T-cell (primary cell): ENCODE measurements at regions not wholly inside any gene's neighbourhood (a gene's known extent, or its start where the extent isn't known, plus 50 kb on each side); places are given as distances from the start of the nearest gene placed in this dataset.

Experiments used
- ATAC-seq, 4 experiments: fragments of 200-7000 bp in 3 of 4; fragments of 150-1000 bp in 1 of 4; cut with Tn5 transposase; replicated peaks in 1 of 4; 1 replicate in 3 of 4; 2 replicates in 1 of 4; pipeline ENCODE4 v1.10.0; 2021; ENCODE audit warnings: moderate library complexity in 3 of 4, mild to moderate bottlenecking in 2 of 4, moderate number of reproducible peaks in 1 of 4
- CTCF ChIA-PET, 2 donors: fragments of 300-600 bp; sonication (Branson Sonifier 250); formaldehyde crosslinking; loops; one replicate each; lab custom pipeline; 2022; ENCODE audit warnings: antibody characterized with exemption in 2 of 2; lab: Charles Lee
- POLR2A ChIA-PET, 2 donors: fragments of 300-600 bp; sonication (Branson Sonifier 250); formaldehyde crosslinking; loops; one replicate each; lab custom pipeline; 2022; ENCODE audit warnings: antibody characterized with exemption in 2 of 2; lab: Charles Lee
- DNase-seq, 35 experiments: peaks; one replicate each; pipeline versions ENCODE4 v3.0.0 to v3.0.0-alpha.2; 2013 to 2023
- H3K27ac ChIP-seq: one replicate; pipeline ENCODE4 v1.5.1; 2013; ENCODE audit warnings: low read length
- H3K27me3 ChIP-seq, 2 experiments: replicated peaks in 1 of 2; 1 replicate in 1 of 2; 2 replicates in 1 of 2; pipeline versions ENCODE4 v1.6.1 to v1.7.0; 2013; ENCODE audit warnings: low read length in 1 of 2, mixed read lengths in 1 of 2; ENCODE audit not compliant: control insufficient read depth in 2 of 2, insufficient read depth in 2 of 2; ENCODE audit errors: extremely low read depth in 1 of 2
- H3K36me3 ChIP-seq, 2 donors: 1 replicate in 1 of 2; 2 replicates in 1 of 2; pipeline versions ENCODE4 v1.6.1 to v1.7.0; 2013; ENCODE audit warnings: low read length in 1 of 2; ENCODE audit not compliant: control insufficient read depth in 2 of 2, insufficient read depth in 1 of 2; ENCODE audit errors: extremely low read depth in 1 of 2
- H3K4me1 ChIP-seq, 2 experiments: 1 replicate in 1 of 2; 2 replicates in 1 of 2; pipeline versions ENCODE4 v1.6.1 to v1.7.0; 2013; ENCODE audit warnings: low read length in 2 of 2, mixed read lengths in 1 of 2; ENCODE audit not compliant: insufficient read depth in 2 of 2, control insufficient read depth in 1 of 2; ENCODE audit errors: extremely low read depth in 1 of 2
- H3K4me3 ChIP-seq, 2 donors: 1 replicate in 1 of 2; 2 replicates in 1 of 2; pipeline versions ENCODE4 v1.5.1 to v1.7.0; 2013; ENCODE audit warnings: mild to moderate bottlenecking in 2 of 2, low read length in 1 of 2, moderate library complexity in 1 of 2; ENCODE audit not compliant: control insufficient read depth in 1 of 2; ENCODE audit errors: extremely low read depth in 1 of 2
- H3K9me3 ChIP-seq: 2 replicates; pipeline ENCODE4 v1.7.0; 2013
- H3K27ac Mint-ChIP-seq, 2 donors: one replicate each; pipeline ENCODE4 v1.8.0; 2020 to 2021; ENCODE audit warnings: mild to moderate bottlenecking in 2 of 2, mixed read lengths in 2 of 2
- H3K27me3 Mint-ChIP-seq, 2 donors: one replicate each; pipeline ENCODE4 v1.8.0; 2021 to 2022; ENCODE audit warnings: mixed read lengths in 2 of 2
- H3K36me3 Mint-ChIP-seq: one replicate; pipeline ENCODE4 v1.8.0; 2021; ENCODE audit warnings: mixed read lengths
- H3K4me1 Mint-ChIP-seq, 3 donors: one replicate each; pipeline ENCODE4 v1.8.0; 2020 to 2022; ENCODE audit warnings: mixed read lengths in 3 of 3, mild to moderate bottlenecking in 1 of 3
- H3K4me3 Mint-ChIP-seq, 3 donors: one replicate each; pipeline ENCODE4 v1.8.0; 2020 to 2022; ENCODE audit warnings: mild to moderate bottlenecking in 3 of 3, mixed read lengths in 3 of 3, moderate library complexity in 3 of 3
- H3K9me3 Mint-ChIP-seq, 3 donors: one replicate each; pipeline ENCODE4 v1.8.0; 2020 to 2022; ENCODE audit warnings: mixed read lengths in 3 of 3
- WGBS: methylation state at CpG from one replicate; pipeline ENCODE4 v1.1.5; 2013; ENCODE audit warnings: missing lambda C conversion rate; ENCODE audit not compliant: insufficient coverage; 5-methylcytosine and 5-hydroxymethylcytosine counted together

DNA sequence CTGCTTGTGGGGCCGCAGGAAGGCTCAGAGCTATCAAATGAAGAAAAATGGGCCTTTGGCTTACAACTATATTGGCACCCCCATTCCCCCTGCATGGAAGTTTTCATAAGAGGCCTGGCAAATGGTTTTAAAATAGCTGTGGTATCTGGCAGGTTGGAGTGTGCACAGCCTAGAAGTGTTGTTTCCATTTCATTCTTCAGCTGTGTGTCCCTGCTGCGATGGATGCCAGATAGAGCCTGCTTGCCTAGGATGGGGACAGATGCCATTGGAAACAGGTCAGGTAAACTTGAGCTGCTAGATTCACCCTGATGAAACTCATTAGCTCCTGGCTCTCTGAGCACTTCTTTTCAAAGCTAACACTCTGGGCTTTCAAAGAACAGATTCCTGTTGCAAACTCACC, 183.3 kb downstream of the IRX1 start:
- Histone ChIP-seq H3K27ac (no peak overlapping the region), H3K4me3 (no peak overlapping the region), H3K36me3 (no peaks in the 10 kb centered on the region), H3K4me1 (no peaks in the 10 kb centered on the region), H3K27me3 (no peaks in the 10 kb centered on the region), H3K9me3 (no peaks in the 10 kb centered on the region)
- peaks cover under 1 to 6% (median 4%) of the 10 kb centered on the region in 3 donors for H3K9me3 Mint-ChIP-seq
- H3K27ac Mint-ChIP-seq = no peak overlapping the region
- no peaks in the 10 kb centered on the region for H3K36me3 Mint-ChIP-seq
- no peak overlapping the region for H3K4me3 Mint-ChIP-seq
- no peak for ATAC-seq
- WGBS = 86% methylated on average over 1 of the region's 2 CpGs
- H3K27me3 Mint-ChIP-seq = no peaks in the 10 kb centered on the region
- ChIA-PET POLR2A (no interaction called here), CTCF (no interaction called here)
- DNase-seq = no peak
- H3K4me1 Mint-ChIP-seq = no peaks in the 10 kb centered on the region

DNA sequence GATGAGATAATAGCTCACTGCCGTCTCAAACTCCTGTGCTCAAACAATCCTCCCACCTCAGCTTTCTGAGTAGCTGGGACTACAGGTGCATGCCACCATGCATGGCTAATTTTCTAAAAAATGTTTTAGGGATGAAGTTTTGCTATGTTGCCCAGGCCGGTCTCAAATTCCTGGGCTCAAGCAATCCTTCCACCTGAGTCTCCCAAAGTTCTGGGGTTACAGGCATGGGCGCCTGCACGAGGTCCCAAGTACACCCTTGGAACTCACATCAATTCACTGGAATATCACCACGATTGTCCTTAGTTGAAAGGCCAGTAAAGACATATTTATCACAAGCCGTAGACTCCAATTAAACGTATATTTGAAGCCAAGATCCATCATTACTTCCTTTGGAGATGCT, 184.6 kb downstream of the IRX1 start:
- no peaks in the 10 kb centered on the region for H3K4me1 Mint-ChIP-seq
- H3K36me3 Mint-ChIP-seq = no peaks in the 10 kb centered on the region
- ATAC-seq = no peak
- H3K9me3 ChIP-seq = no peaks in the 10 kb centered on the region
- H3K4me1 ChIP-seq = no peaks in the 10 kb centered on the region
- no peaks in the 10 kb centered on the region for H3K27me3 Mint-ChIP-seq
- no peak overlapping the region for H3K4me3 ChIP-seq
- DNase-seq = no peak
- peaks cover 0 to 1% (median 1%) of the 10 kb centered on the region in 3 donors for H3K9me3 Mint-ChIP-seq
- ChIA-PET CTCF (no interaction called here), POLR2A (no interaction called here)
- H3K36me3 ChIP-seq = no peaks in the 10 kb centered on the region
- no peak overlapping the region for H3K27ac Mint-ChIP-seq
- WGBS = 90% methylated on average over 2 of the region's 7 CpGs
- H3K27ac ChIP-seq = no peak overlapping the region
- no peak overlapping the region for H3K4me3 Mint-ChIP-seq
- no peaks in the 10 kb centered on the region for H3K27me3 ChIP-seq

DNA sequence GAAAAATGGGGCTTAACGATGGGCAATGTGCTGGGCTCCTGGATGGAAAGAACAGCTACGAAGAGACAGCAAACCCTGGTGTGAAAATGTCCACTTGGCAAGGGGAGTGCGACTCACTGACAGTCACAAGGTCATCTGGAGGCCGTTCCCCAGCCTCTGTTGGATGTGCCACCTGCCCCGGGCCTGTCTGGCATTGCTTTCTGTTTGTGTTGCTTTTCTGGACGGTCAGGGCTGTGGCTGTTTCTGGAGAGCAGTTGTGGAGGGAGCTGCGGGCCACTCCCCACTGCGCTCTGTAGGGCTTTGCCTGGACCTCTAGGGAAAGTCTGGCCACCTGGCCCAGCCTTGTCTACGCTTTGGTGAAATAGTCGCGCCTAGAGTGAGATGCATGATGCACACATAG, 185.3 kb downstream of the IRX1 start:
- ATAC-seq (no peak), DNase-seq (no peak)
- Mint-ChIP-seq H3K4me3 (no peak overlapping the region), H3K4me1 (no peaks in the 10 kb centered on the region), H3K9me3 (no peaks in the 10 kb centered on the region), H3K36me3 (no peaks in the 10 kb centered on the region), H3K27me3 (no peaks in the 10 kb centered on the region), H3K27ac (no peak overlapping the region)
- 87% methylated on average over 9 of the region's 11 CpGs for WGBS
- POLR2A ChIA-PET = no interaction called here
- Histone ChIP-seq H3K27me3 (no peaks in the 10 kb centered on the region), H3K4me3 (no peak overlapping the region), H3K27ac (no peak overlapping the region), H3K9me3 (no peaks in the 10 kb centered on the region), H3K4me1 (no peaks in the 10 kb centered on the region), H3K36me3 (no peaks in the 10 kb centered on the region)
- CTCF ChIA-PET = no interaction called here

GRCh38 chr5:3784854-3785253, 189.2 kb downstream of the IRX1 start:
- ChIA-PET CTCF (no interaction called here), POLR2A (no interaction called here)
- Histone ChIP-seq H3K36me3 (no peaks in the 10 kb centered on the region), H3K27me3 (peaks cover 0 to 2% of the 10 kb centered on the region in 2 experiments), H3K4me1 (no peaks in the 10 kb centered on the region), H3K27ac (no peak overlapping the region), H3K4me3 (no peak overlapping the region), H3K9me3 (no peaks in the 10 kb centered on the region)
- Mint-ChIP-seq H3K9me3 (peaks cover 0 to 3% (median 3%) of the 10 kb centered on the region in 3 donors), H3K27me3 (peaks cover 0 to 3% of the 10 kb centered on the region in 2 donors), H3K4me3 (no peak overlapping the region), H3K4me1 (no peaks in the 10 kb centered on the region), H3K36me3 (no peaks in the 10 kb centered on the region), H3K27ac (no peak overlapping the region)
- no peak for ATAC-seq
- 71% methylated on average over 2 of the region's 2 CpGs for WGBS
- no peak for DNase-seq

GRCh38 chr5:3786165-3786564, 190.5 kb downstream of the IRX1 start:
- peaks cover 0 to 2% of the 10 kb centered on the region in 2 experiments for H3K27me3 ChIP-seq
- 85% methylated on average over 2 of the region's 2 CpGs for WGBS
- no peaks in the 10 kb centered on the region for H3K36me3 ChIP-seq
- no peaks in the 10 kb centered on the region for H3K9me3 ChIP-seq
- ATAC-seq = no peak
- no peaks in the 10 kb centered on the region for H3K4me1 Mint-ChIP-seq
- ChIA-PET POLR2A (no interaction called here), CTCF (no interaction called here)
- H3K9me3 Mint-ChIP-seq = peaks cover 0 to 3% (median 3%) of the 10 kb centered on the region in 3 donors
- H3K27ac ChIP-seq = no peak overlapping the region
- H3K36me3 Mint-ChIP-seq = no peaks in the 10 kb centered on the region
- H3K27ac Mint-ChIP-seq = no peak overlapping the region
- H3K27me3 Mint-ChIP-seq = peaks cover 0 to 3% of the 10 kb centered on the region in 2 donors
- H3K4me1 ChIP-seq = no peaks in the 10 kb centered on the region
- DNase-seq = no peak
- H3K4me3 Mint-ChIP-seq = no peak overlapping the region
- H3K4me3 ChIP-seq = no peak overlapping the region

DNA sequence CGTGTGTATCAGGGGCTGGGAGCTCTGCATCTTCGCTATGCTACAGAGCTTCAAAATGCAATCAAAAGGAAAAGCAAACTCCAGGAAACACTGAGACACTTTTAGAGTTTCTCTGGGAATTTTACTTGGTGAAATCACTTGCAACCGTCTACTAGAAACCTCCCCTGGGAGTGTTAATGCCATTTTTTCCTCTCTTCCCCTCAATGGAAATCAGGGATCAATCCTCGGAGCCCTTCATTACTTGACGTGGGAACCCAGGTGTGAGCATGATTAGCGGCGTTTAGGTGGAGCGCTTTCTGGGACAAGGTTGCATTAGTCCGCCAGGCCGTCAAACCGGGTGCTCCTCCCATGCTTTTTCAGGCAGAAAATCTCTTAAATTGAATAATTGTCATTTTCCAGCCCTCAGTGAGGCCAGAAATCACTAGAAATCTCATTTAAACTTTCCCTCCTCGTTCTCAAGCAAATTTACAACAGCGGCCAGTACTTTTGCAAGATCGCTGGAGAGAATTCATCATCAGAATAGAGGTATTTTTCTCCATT, 191.3 kb downstream of the IRX1 start:
- DNase-seq (no peak), ATAC-seq (no peak)
- Mint-ChIP-seq H3K9me3 (peaks cover 0 to 3% (median 3%) of the 10 kb centered on the region in 3 donors), H3K27ac (no peak overlapping the region), H3K4me1 (no peaks in the 10 kb centered on the region), H3K4me3 (no peak overlapping the region), H3K36me3 (no peaks in the 10 kb centered on the region), H3K27me3 (peaks cover 0 to 3% of the 10 kb centered on the region in 2 donors)
- CTCF ChIA-PET = no interaction called here
- Histone ChIP-seq H3K36me3 (no peaks in the 10 kb centered on the region), H3K4me1 (no peaks in the 10 kb centered on the region), H3K27ac (no peak overlapping the region), H3K9me3 (no peaks in the 10 kb centered on the region), H3K4me3 (no peak overlapping the region), H3K27me3 (peaks cover 0 to 2% of the 10 kb centered on the region in 2 experiments)
- POLR2A ChIA-PET = no interaction called here
- 73% methylated on average over 8 of the region's 14 CpGs for WGBS

- no peaks in the 10 kb centered on the region for H3K4me1 ChIP-seq
- Mint-ChIP-seq H3K4me1 (no peaks in the 10 kb centered on the region), H3K27me3 (peaks cover 0 to 3% of the 10 kb centered on the region in 2 donors), H3K36me3 (no peaks in the 10 kb centered on the region), H3K9me3 (peaks cover 0 to 3% (median 3%) of the 10 kb centered on the region in 3 donors), H3K4me3 (no peak overlapping the region), H3K27ac (no peak overlapping the region)
- no peaks in the 10 kb centered on the region for H3K36me3 ChIP-seq
- WGBS = 42% methylated on average over 9 of the region's 10 CpGs
- no peak for ATAC-seq
- POLR2A ChIA-PET = no interaction called here
- CTCF ChIA-PET = no interaction called here
- no peak overlapping the region for H3K4me3 ChIP-seq
- H3K27ac ChIP-seq = no peak overlapping the region
- H3K9me3 ChIP-seq = no peaks in the 10 kb centered on the region
- H3K27me3 ChIP-seq = peaks cover 0 to 2% of the 10 kb centered on the region in 2 experiments
- no peak for DNase-seq
Measured at GRCh38 chr5:3787604-3788003, 192.0 kb downstream of the IRX1 start.
